H1 (cell line): ENCODE measurements at regions not wholly inside any gene's neighbourhood (a gene's known extent, or its start where the extent isn't known, plus 50 kb on each side); places are given as distances from the start of the nearest gene placed in this dataset.
"Not testable (repeated sequence)": the region's sequence is repeated elsewhere in the genome, so short reads cannot be mapped to it uniquely, and the experiment has no call there.

ENCODE experiments used
- CTCF ChIA-PET: fragments of 300-600 bp; sonication (Branson Sonifier 250); formaldehyde crosslinking; loops from one replicate; lab custom pipeline; 2021; ENCODE audit not compliant: partially characterized antibody; lab: Charles Lee
- POLR2A ChIA-PET: fragments of 300-600 bp; sonication (Branson Sonifier 250); formaldehyde crosslinking; loops from one replicate; lab custom pipeline; 2021; ENCODE audit warnings: inconsistent platforms; ENCODE audit not compliant: partially characterized antibody; lab: Charles Lee
- DNase-seq, 2 experiments: peaks; one replicate each; pipeline versions ENCODE4 v3.0.0 to v3.0.0-alpha.2; 2010 to 2022; ENCODE audit warnings: low spot score in 2 of 2, low read depth in 1 of 2, mixed read lengths in 1 of 2
- FAIRE-seq: peaks from 2 replicates; lab custom pipeline; 2011; peaks lifted over from hg19 to GRCh38; lab: Jason Lieb, UNC
- H2AFZ ChIP-seq: 2 replicates; pipeline ENCODE4 v1.8.1; 2012; ENCODE audit warnings: low read length, inconsistent platforms
- H2AK5ac ChIP-seq: 2 replicates; pipeline ENCODE4 v1.6.1; 2013; ENCODE audit warnings: low read depth, low read length
- H2BK120ac ChIP-seq: replicated peaks from 2 replicates; pipeline ENCODE3; 2013; ENCODE audit warnings: low read depth, low read length, inconsistent platforms
- H2BK12ac ChIP-seq: 2 replicates; pipeline ENCODE4 v1.6.1; 2013; ENCODE audit warnings: low read depth, low read length
- H2BK15ac ChIP-seq: 2 replicates; pipeline ENCODE4 v1.6.1; 2013; ENCODE audit warnings: low read length
- H2BK20ac ChIP-seq: 2 replicates; pipeline ENCODE4 v1.6.1; 2013; ENCODE audit warnings: low read length
- H2BK5ac ChIP-seq: 2 replicates; pipeline ENCODE4 v1.6.1; 2013; ENCODE audit warnings: low read depth, low read length
- H3K14ac ChIP-seq: 2 replicates; pipeline ENCODE4 v1.6.1; 2013; ENCODE audit warnings: inconsistent platforms; ENCODE audit not compliant: insufficient read length
- H3K18ac ChIP-seq: 2 replicates; pipeline ENCODE4 v1.6.1; 2013; ENCODE audit warnings: low read length; ENCODE audit errors: extremely low read depth
- H3K23ac ChIP-seq: 2 replicates; pipeline ENCODE4 v1.6.1; 2013; ENCODE audit warnings: inconsistent platforms; ENCODE audit not compliant: insufficient read length
- H3K23me2 ChIP-seq: 2 replicates; pipeline ENCODE4 v1.6.1; 2013; ENCODE audit warnings: low read depth, low read length
- H3K27ac ChIP-seq: 2 replicates; pipeline ENCODE4 v1.6.1; 2011; ENCODE audit warnings: low read depth, low read length, inconsistent platforms
- H3K27me3 ChIP-seq, 4 experiments: replicated peaks in 1 of 4; 1 replicate in 1 of 4; 2 replicates in 3 of 4; pipeline versions ENCODE4 v1.6.1 to v1.8.1; 2011 to 2013; ENCODE audit warnings: low read length in 3 of 4, mild to moderate bottlenecking in 3 of 4, inconsistent platforms in 2 of 4, mixed read lengths in 2 of 4, moderate library complexity in 1 of 4; ENCODE audit not compliant: control insufficient read depth in 3 of 4, insufficient read depth in 3 of 4; ENCODE audit errors: extremely low read depth in 1 of 4
- H3K36me3 ChIP-seq, 4 experiments: 2 replicates each; pipeline versions ENCODE4 v1.6.1 to v1.8.1; 2011 to 2013; ENCODE audit warnings: mild to moderate bottlenecking in 4 of 4, low read length in 3 of 4, moderate library complexity in 2 of 4, control low read depth in 1 of 4, inconsistent platforms in 1 of 4; ENCODE audit not compliant: insufficient read depth in 4 of 4, control insufficient read depth in 2 of 4
- H3K4ac ChIP-seq: replicated peaks from 2 replicates; pipeline ENCODE3; 2013; ENCODE audit warnings: low read length, low read depth, mixed read lengths, inconsistent platforms; ENCODE audit not compliant: insufficient read length
- H3K4me1 ChIP-seq, 4 experiments: replicated peaks in 1 of 4; 1 replicate in 1 of 4; 2 replicates in 3 of 4; pipeline versions ENCODE4 v1.6.1 to v1.8.1; 2011 to 2013; ENCODE audit warnings: low read length in 3 of 4, inconsistent platforms in 2 of 4, mixed read lengths in 1 of 4; ENCODE audit not compliant: insufficient read depth in 4 of 4, control insufficient read depth in 3 of 4
- H3K4me2 ChIP-seq, 2 experiments: 2 replicates each; pipeline versions ENCODE4 v1.6.1 to v1.8.1; 2011 to 2013; ENCODE audit warnings: low read depth in 2 of 2, low read length in 2 of 2, control low read depth in 1 of 2, inconsistent platforms in 1 of 2, mild to moderate bottlenecking in 1 of 2; ENCODE audit not compliant: insufficient read depth in 1 of 2
- H3K4me3 ChIP-seq, 4 experiments: fragments of 200-600, 300-600 bp in 1 of 4; sonication (generic), shearing (Covaris generic), sonication (Bioruptor Twin) in 1 of 4; 2 replicates each; pipeline versions ENCODE4 v1.5.1 to v1.8.1; 2011 to 2016; ENCODE audit warnings: low read length in 4 of 4, low read depth in 3 of 4, control low read depth in 2 of 4, inconsistent platforms in 2 of 4, mild to moderate bottlenecking in 2 of 4, mixed read lengths in 1 of 4, moderate library complexity in 1 of 4; ENCODE audit not compliant: insufficient read depth in 2 of 4; ENCODE audit errors: extremely low read depth in 1 of 4
- H3K56ac ChIP-seq: replicated peaks from 2 replicates; pipeline ENCODE3; 2013; ENCODE audit warnings: low read depth, mild to moderate bottlenecking, mixed read lengths, low read length, inconsistent platforms; ENCODE audit not compliant: insufficient read length
- H3K79me1 ChIP-seq: 2 replicates; pipeline ENCODE4 v1.6.1; 2013; ENCODE audit warnings: low read depth, low read length, control low read depth
- H3K79me2 ChIP-seq, 2 experiments: 2 replicates each; pipeline versions ENCODE4 v1.6.1 to v1.8.1; 2012 to 2013; ENCODE audit warnings: low read length in 2 of 2, mild to moderate bottlenecking in 2 of 2, inconsistent platforms in 1 of 2; ENCODE audit not compliant: insufficient read depth in 2 of 2, control insufficient read depth in 1 of 2
- H3K9ac ChIP-seq, 4 experiments: replicated peaks in 1 of 4; 1 replicate in 1 of 4; 2 replicates in 3 of 4; pipeline versions ENCODE4 v1.6.1 to v1.8.1; 2011 to 2013; ENCODE audit warnings: low read depth in 3 of 4, low read length in 3 of 4, control low read depth in 2 of 4, mild to moderate bottlenecking in 2 of 4, moderate library complexity in 2 of 4, inconsistent platforms in 1 of 4; ENCODE audit errors: extremely low read depth in 1 of 4
- H3K9me3 ChIP-seq, 2 experiments: 2 replicates each; pipeline versions ENCODE4 v1.6.1 to v1.8.1; 2012 to 2013; ENCODE audit warnings: mild to moderate bottlenecking in 2 of 2, moderate library complexity in 2 of 2, control low read depth in 1 of 2, inconsistent platforms in 1 of 2, low read depth in 1 of 2, low read length in 1 of 2, mixed read lengths in 1 of 2; ENCODE audit not compliant: insufficient read depth in 2 of 2
- H4K20me1 ChIP-seq, 2 experiments: replicated peaks in 1 of 2; 2 replicates each; pipeline versions ENCODE3 to v1.8.1; 2011 to 2013; ENCODE audit warnings: inconsistent platforms in 2 of 2, low read length in 2 of 2, mild to moderate bottlenecking in 1 of 2; ENCODE audit not compliant: insufficient read depth in 2 of 2, control insufficient read depth in 1 of 2
- H4K5ac ChIP-seq: 2 replicates; pipeline ENCODE4 v1.6.1; 2013; ENCODE audit warnings: low read length, low read depth, mixed read lengths, inconsistent platforms; ENCODE audit not compliant: insufficient read length
- H4K8ac ChIP-seq: 2 replicates; pipeline ENCODE4 v1.8.0; 2013; ENCODE audit warnings: mild to moderate bottlenecking, moderate library complexity, low read length, inconsistent platforms; ENCODE audit not compliant: insufficient read depth; ENCODE audit errors: extremely low read depth
- H4K91ac ChIP-seq: replicated peaks from 2 replicates; pipeline ENCODE3; 2013; ENCODE audit warnings: low read length, mixed read lengths, inconsistent platforms; ENCODE audit not compliant: insufficient read length
- WGBS, 2 experiments: shearing (Covaris generic) in 1 of 2; methylation state at CpG; one replicate each; pipeline versions ENCODE4 v1.1.6 to v1.1.7; 2013 to 2015; ENCODE audit warnings: low lambda C conversion rate in 2 of 2, mixed read lengths in 2 of 2, inconsistent platforms in 1 of 2, low coverage in 1 of 2, missing lambda C conversion rate in 1 of 2; ENCODE audit not compliant: insufficient replicate concordance in 2 of 2, insufficient coverage in 1 of 2, insufficient read length in 1 of 2; ENCODE audit errors: extremely low coverage in 1 of 2, missing lambda C conversion rate in 1 of 2; 5-methylcytosine and 5-hydroxymethylcytosine counted together

- H3K4me1 ChIP-seq, H2AK5ac ChIP-seq, POLR2A ChIA-PET, H2BK12ac ChIP-seq, DNase-seq, FAIRE-seq, H3K79me2 ChIP-seq, H3K18ac ChIP-seq, H2BK120ac ChIP-seq, H3K9me3 ChIP-seq, H2BK5ac ChIP-seq, H2AFZ ChIP-seq, H3K23me2 ChIP-seq, H4K20me1 ChIP-seq, H3K14ac ChIP-seq, H3K56ac ChIP-seq, H3K23ac ChIP-seq, H3K4me3 ChIP-seq, H4K91ac ChIP-seq, H2BK15ac ChIP-seq, H3K9ac ChIP-seq, H3K79me1 ChIP-seq, H3K27me3 ChIP-seq, H4K8ac ChIP-seq, H2BK20ac ChIP-seq, H4K5ac ChIP-seq, H3K27ac ChIP-seq, H3K4me2 ChIP-seq, H3K36me3 ChIP-seq, H3K4ac ChIP-seq: not testable (repeated sequence)
- WGBS, 2 experiments = 89% methylated on average over 2 of the region's 2 CpGs; no CpG with 5 or more reads in 1 of the 2 experiments
- CTCF ChIA-PET = interaction anchor here (0.7 kb wide), 1 partner anchor 227 kb away, joined by 3 read pairs; no protein-coding TSS in a partner anchor
These were observed 844.7 kb upstream of the ACVR2A start for GRCh38 chr2:147000151-147000550.
